Astrocyte of the spinal cord (primary cell): ENCODE measurements at regions not wholly inside any gene's neighbourhood (a gene's known extent, or its start where the extent isn't known, plus 50 kb on each side); places are given as distances from the start of the nearest gene placed in this dataset.

Experiments
- DNase-seq: peaks from one replicate; pipeline ENCODE4 v3.0.0; 2011; ENCODE audit warnings: low read depth, low spot score
- H3K4me3 ChIP-seq: 2 replicates; pipeline ENCODE4 v1.5.1; 2011; ENCODE audit warnings: low read depth, mild to moderate bottlenecking, low read length, moderate library complexity
- CTCF ChIP-seq: IDR thresholded peaks from 2 replicates; pipeline ENCODE4 v1.5.1; 2012; ENCODE audit warnings: low read depth, mild to moderate bottlenecking, low read length, inconsistent platforms
- in situ Hi-C: cut with HindIII; loops from 2 replicates; pipeline ENCODE4 v1.10.0; 2017; ENCODE audit warnings: low sequenced_read_pairs

GRCh38 chr10:70973275-70973674 is 84.9 kb upstream of the PCBD1 start:
- TF ChIP-seq CTCF, result no peak
- H3K4me3 ChIP-seq, result no peak overlapping the region
- DNase-seq, result no peak
- in situ Hi-C loops, result no loop called here

GRCh38 chr10:70974351-70974901 is 86.1 kb upstream of the PCBD1 start:
- no peak for DNase-seq
- H3K4me3 ChIP-seq, result no peak overlapping the region
- in situ Hi-C loops, result no loop called here
- no peak for TF ChIP-seq CTCF

DNA sequence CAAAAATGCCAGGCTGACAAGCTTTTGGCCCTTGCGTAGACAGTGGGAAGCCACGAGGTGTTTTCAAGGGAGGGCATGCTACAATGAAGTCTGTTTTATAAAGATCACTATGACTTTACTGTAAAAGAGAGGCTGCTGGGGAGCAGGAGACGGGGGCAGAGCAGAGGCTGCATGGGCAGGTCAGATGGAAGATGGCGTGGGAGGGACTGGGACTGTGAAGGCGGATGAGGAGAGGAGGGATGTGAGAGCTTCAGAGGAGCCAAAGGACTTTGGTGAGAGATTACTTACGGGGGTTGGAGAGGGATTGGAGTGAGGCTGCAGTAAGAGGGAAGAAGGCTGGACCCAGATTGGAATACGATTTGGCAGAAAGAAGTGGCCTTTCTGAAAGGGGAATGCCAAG is 86.6 kb upstream of the PCBD1 start:
- TF ChIP-seq CTCF, result no peak
- in situ Hi-C loops, result no loop called here
- DNase-seq, result no peak
- H3K4me3 ChIP-seq, result no peak overlapping the region

DNA sequence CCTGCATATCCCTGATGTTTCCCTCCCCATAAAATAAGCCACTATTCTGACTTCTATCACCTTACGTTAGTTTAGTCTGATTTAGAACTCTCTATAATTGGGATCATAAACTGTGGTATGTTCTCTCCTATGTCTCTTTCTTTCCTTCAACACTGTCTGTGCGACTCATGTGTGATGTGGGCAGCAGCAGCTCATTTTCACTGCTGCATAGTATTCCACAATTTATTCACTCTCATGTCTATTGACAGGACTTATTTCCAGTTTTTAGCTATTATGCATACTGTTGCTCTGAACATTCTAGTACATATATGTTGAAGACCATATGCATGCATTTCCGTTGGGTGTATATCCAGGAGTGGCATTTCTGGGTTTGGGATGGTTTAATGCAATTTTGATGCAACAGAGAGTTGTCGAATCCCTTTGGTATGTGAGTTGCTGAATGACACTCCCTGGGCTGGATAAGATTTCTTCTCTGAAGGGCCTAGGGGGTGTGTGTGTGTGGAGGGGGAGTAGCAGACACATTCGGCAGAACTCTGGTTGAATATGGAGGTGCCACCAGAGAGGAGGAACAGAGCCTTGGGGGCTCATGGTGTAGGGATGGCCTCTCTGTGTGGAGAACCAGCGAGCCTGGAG is 87.8 kb upstream of the PCBD1 start:
- in situ Hi-C loops, result no loop called here
- no peak for DNase-seq
- no peak for TF ChIP-seq CTCF
- H3K4me3 ChIP-seq, result no peak overlapping the region

DNA sequence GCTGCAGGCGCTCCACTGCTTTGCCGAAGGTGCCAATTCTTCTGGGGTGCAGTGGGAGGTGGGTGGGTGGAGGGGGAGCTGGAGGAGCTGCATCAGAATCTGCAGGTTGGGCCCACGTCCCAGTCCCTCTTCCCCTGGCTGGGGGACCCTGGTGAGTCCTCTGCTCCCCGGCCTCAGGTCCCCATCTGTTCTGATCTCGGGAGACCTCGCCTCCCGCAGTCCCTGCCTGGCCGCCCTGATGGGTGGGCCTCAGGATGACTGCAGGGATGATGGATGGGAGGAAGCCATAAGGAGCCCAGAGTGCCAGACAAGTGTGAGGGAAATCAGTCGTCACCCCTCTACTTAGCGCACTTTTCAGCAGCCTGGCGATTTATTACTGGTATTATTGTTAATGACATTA is 89.3 kb upstream of the PCBD1 start:
- TF ChIP-seq CTCF, result no peak
- no peak overlapping the region for H3K4me3 ChIP-seq
- no peak for DNase-seq
- in situ Hi-C loops, result no loop called here

DNA sequence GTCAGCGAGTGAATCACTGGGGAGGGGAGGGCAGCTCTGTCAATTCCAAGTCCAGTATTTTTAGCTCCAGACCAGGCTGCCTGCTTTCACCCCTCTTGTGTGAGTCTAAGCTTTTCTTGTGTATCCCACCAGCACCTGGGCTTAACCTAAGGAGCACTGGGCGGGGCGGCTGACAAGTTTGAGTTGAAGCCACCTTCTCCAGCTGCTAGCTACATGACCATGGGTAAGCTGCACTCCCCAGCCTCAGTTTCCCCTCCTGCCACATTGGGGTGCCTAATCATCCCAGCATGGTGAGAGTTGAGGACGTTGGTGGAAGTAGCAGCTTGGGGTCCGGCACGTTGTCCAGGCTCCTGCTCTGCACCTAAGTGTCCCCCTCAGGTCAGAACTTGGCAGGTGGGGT is 89.8 kb upstream of the PCBD1 start:
- no peak for DNase-seq
- in situ Hi-C loops, result no loop called here
- no peak for TF ChIP-seq CTCF
- no peak overlapping the region for H3K4me3 ChIP-seq
